NCI-H146 treated with DMSO at 0.1 percent for 48 hours (cell line): ENCODE measurements at regions not wholly inside any gene's neighbourhood (a gene's known extent, or its start where the extent isn't known, plus 50 kb on each side); places are given as distances from the start of the nearest gene placed in this dataset.
"Not testable (repeated sequence)": the region's sequence is repeated elsewhere in the genome, so short reads cannot be mapped to it uniquely, and the experiment has no call there.

ENCODE experiments used
- DNase-seq: peaks from one replicate; lab custom pipeline; 2025; ENCODE audit not compliant: unreplicated experiment; lab: John Stamatoyannopoulos, UW

GRCh38 chr12:24522736-24523135 is 426.2 kb downstream of the BCAT1 start:
- no peak for DNase-seq

GRCh38 chr12:24519759-24520158 is 429.1 kb downstream of the BCAT1 start:
- DNase-seq = no peak

GRCh38 chr12:24517000-24517399 is 431.9 kb downstream of the BCAT1 start:
- no peak for DNase-seq

GRCh38 chr12:24510581-24511125 is 438.2 kb downstream of the BCAT1 start:
- DNase-seq = no peak

- no peak for DNase-seq
Measured at GRCh38 chr12:24507827-24508226, 441.1 kb downstream of the BCAT1 start.

- DNase-seq = no peak
Measured at GRCh38 chr12:24505366-24506015, 443.4 kb downstream of the BCAT1 start.

- not testable (repeated sequence) for DNase-seq
Measured at GRCh38 chr12:24503477-24503876, 445.4 kb downstream of the BCAT1 start.

- no peak for DNase-seq
Measured at GRCh38 chr12:24500831-24501230, 448.1 kb downstream of the BCAT1 start.

- DNase-seq = no peak
Measured at GRCh38 chr12:24500421-24500820, 448.5 kb downstream of the BCAT1 start.

- no peak for DNase-seq
Measured at GRCh38 chr12:24499151-24500146, 449.5 kb downstream of the BCAT1 start.

- no peak for DNase-seq
Measured at GRCh38 chr12:24496755-24497154, 452.1 kb downstream of the BCAT1 start.

GRCh38 chr12:24494401-24494800 is 454.5 kb downstream of the BCAT1 start:
- DNase-seq = no peak

- no peak for DNase-seq
Measured at GRCh38 chr12:24491968-24492367, 456.9 kb downstream of the BCAT1 start.

GRCh38 chr12:24489939-24490338 is 459.0 kb downstream of the BCAT1 start:
- DNase-seq = no peak

- no peak for DNase-seq
Measured at GRCh38 chr12:24488906-24489619, 459.8 kb downstream of the BCAT1 start.

GRCh38 chr12:24488091-24488596 is 460.8 kb downstream of the BCAT1 start:
- DNase-seq = no peak

- DNase-seq = no peak
Measured at GRCh38 chr12:24487606-24488005, 461.3 kb downstream of the BCAT1 start.

- DNase-seq = no peak
Measured at GRCh38 chr12:24483732-24484131, 465.2 kb downstream of the BCAT1 start.

- DNase-seq = no peak
Measured at GRCh38 chr12:24482882-24483604, 465.9 kb downstream of the BCAT1 start.

GRCh38 chr12:24482044-24482443 is 466.9 kb downstream of the BCAT1 start:
- no peak for DNase-seq
